ENCODE measurements at regions not wholly inside any gene's neighbourhood (a gene's known extent, or its start where the extent isn't known, plus 50 kb on each side); places are given as distances from the start of the nearest gene placed in this dataset.

GRCh38 chr6:170069611-170070010 lies 221.3 kb downstream of the DLL1 start (continued):
- TF ChIP-seq SAP30 (IDR thresholded peaks at IDR 0.05; ENCODE audit: insufficient read depth, insufficient replicate concordance, low read length), result no peak

Measured in H1 (cell line).